H1 (cell line): ENCODE measurements at regions not wholly inside any gene's neighbourhood (a gene's known extent, or its start where the extent isn't known, plus 50 kb on each side); places are given as distances from the start of the nearest gene placed in this dataset.

Experiments
- CTCF ChIA-PET: fragments of 300-600 bp; sonication (Branson Sonifier 250); formaldehyde crosslinking; loops from one replicate; lab custom pipeline; 2021; ENCODE audit not compliant: partially characterized antibody; lab: Charles Lee
- POLR2A ChIA-PET: fragments of 300-600 bp; sonication (Branson Sonifier 250); formaldehyde crosslinking; loops from one replicate; lab custom pipeline; 2021; ENCODE audit warnings: inconsistent platforms; ENCODE audit not compliant: partially characterized antibody; lab: Charles Lee
- DNase-seq, 2 experiments: peaks; one replicate each; pipeline versions ENCODE4 v3.0.0 to v3.0.0-alpha.2; 2010 to 2022; ENCODE audit warnings: low spot score in 2 of 2, low read depth in 1 of 2, mixed read lengths in 1 of 2
- FAIRE-seq: peaks from 2 replicates; lab custom pipeline; 2011; peaks lifted over from hg19 to GRCh38; lab: Jason Lieb, UNC
- H2AFZ ChIP-seq: 2 replicates; pipeline ENCODE4 v1.8.1; 2012; ENCODE audit warnings: low read length, inconsistent platforms
- H2AK5ac ChIP-seq: 2 replicates; pipeline ENCODE4 v1.6.1; 2013; ENCODE audit warnings: low read depth, low read length
- H2BK120ac ChIP-seq: replicated peaks from 2 replicates; pipeline ENCODE3; 2013; ENCODE audit warnings: low read depth, low read length, inconsistent platforms
- H2BK12ac ChIP-seq: 2 replicates; pipeline ENCODE4 v1.6.1; 2013; ENCODE audit warnings: low read depth, low read length
- H2BK15ac ChIP-seq: 2 replicates; pipeline ENCODE4 v1.6.1; 2013; ENCODE audit warnings: low read length
- H2BK20ac ChIP-seq: 2 replicates; pipeline ENCODE4 v1.6.1; 2013; ENCODE audit warnings: low read length
- H2BK5ac ChIP-seq: 2 replicates; pipeline ENCODE4 v1.6.1; 2013; ENCODE audit warnings: low read depth, low read length
- H3K14ac ChIP-seq: 2 replicates; pipeline ENCODE4 v1.6.1; 2013; ENCODE audit warnings: inconsistent platforms; ENCODE audit not compliant: insufficient read length
- H3K18ac ChIP-seq: 2 replicates; pipeline ENCODE4 v1.6.1; 2013; ENCODE audit warnings: low read length; ENCODE audit errors: extremely low read depth
- H3K23ac ChIP-seq: 2 replicates; pipeline ENCODE4 v1.6.1; 2013; ENCODE audit warnings: inconsistent platforms; ENCODE audit not compliant: insufficient read length
- H3K23me2 ChIP-seq: 2 replicates; pipeline ENCODE4 v1.6.1; 2013; ENCODE audit warnings: low read depth, low read length
- H3K27ac ChIP-seq: 2 replicates; pipeline ENCODE4 v1.6.1; 2011; ENCODE audit warnings: low read depth, low read length, inconsistent platforms
- H3K27me3 ChIP-seq, 4 experiments: replicated peaks in 1 of 4; 1 replicate in 1 of 4; 2 replicates in 3 of 4; pipeline versions ENCODE4 v1.6.1 to v1.8.1; 2011 to 2013; ENCODE audit warnings: low read length in 3 of 4, mild to moderate bottlenecking in 3 of 4, inconsistent platforms in 2 of 4, mixed read lengths in 2 of 4, moderate library complexity in 1 of 4; ENCODE audit not compliant: control insufficient read depth in 3 of 4, insufficient read depth in 3 of 4; ENCODE audit errors: extremely low read depth in 1 of 4
- H3K36me3 ChIP-seq, 4 experiments: 2 replicates each; pipeline versions ENCODE4 v1.6.1 to v1.8.1; 2011 to 2013; ENCODE audit warnings: mild to moderate bottlenecking in 4 of 4, low read length in 3 of 4, moderate library complexity in 2 of 4, control low read depth in 1 of 4, inconsistent platforms in 1 of 4; ENCODE audit not compliant: insufficient read depth in 4 of 4, control insufficient read depth in 2 of 4
- H3K4ac ChIP-seq: replicated peaks from 2 replicates; pipeline ENCODE3; 2013; ENCODE audit warnings: low read length, low read depth, mixed read lengths, inconsistent platforms; ENCODE audit not compliant: insufficient read length
- H3K4me1 ChIP-seq, 4 experiments: replicated peaks in 1 of 4; 1 replicate in 1 of 4; 2 replicates in 3 of 4; pipeline versions ENCODE4 v1.6.1 to v1.8.1; 2011 to 2013; ENCODE audit warnings: low read length in 3 of 4, inconsistent platforms in 2 of 4, mixed read lengths in 1 of 4; ENCODE audit not compliant: insufficient read depth in 4 of 4, control insufficient read depth in 3 of 4
- H3K4me2 ChIP-seq, 2 experiments: 2 replicates each; pipeline versions ENCODE4 v1.6.1 to v1.8.1; 2011 to 2013; ENCODE audit warnings: low read depth in 2 of 2, low read length in 2 of 2, control low read depth in 1 of 2, inconsistent platforms in 1 of 2, mild to moderate bottlenecking in 1 of 2; ENCODE audit not compliant: insufficient read depth in 1 of 2
- H3K4me3 ChIP-seq, 4 experiments: fragments of 200-600, 300-600 bp in 1 of 4; sonication (generic), shearing (Covaris generic), sonication (Bioruptor Twin) in 1 of 4; 2 replicates each; pipeline versions ENCODE4 v1.5.1 to v1.8.1; 2011 to 2016; ENCODE audit warnings: low read length in 4 of 4, low read depth in 3 of 4, control low read depth in 2 of 4, inconsistent platforms in 2 of 4, mild to moderate bottlenecking in 2 of 4, mixed read lengths in 1 of 4, moderate library complexity in 1 of 4; ENCODE audit not compliant: insufficient read depth in 2 of 4; ENCODE audit errors: extremely low read depth in 1 of 4
- H3K56ac ChIP-seq: replicated peaks from 2 replicates; pipeline ENCODE3; 2013; ENCODE audit warnings: low read depth, mild to moderate bottlenecking, mixed read lengths, low read length, inconsistent platforms; ENCODE audit not compliant: insufficient read length
- H3K79me1 ChIP-seq: 2 replicates; pipeline ENCODE4 v1.6.1; 2013; ENCODE audit warnings: low read depth, low read length, control low read depth
- H3K79me2 ChIP-seq, 2 experiments: 2 replicates each; pipeline versions ENCODE4 v1.6.1 to v1.8.1; 2012 to 2013; ENCODE audit warnings: low read length in 2 of 2, mild to moderate bottlenecking in 2 of 2, inconsistent platforms in 1 of 2; ENCODE audit not compliant: insufficient read depth in 2 of 2, control insufficient read depth in 1 of 2
- H3K9ac ChIP-seq, 4 experiments: replicated peaks in 1 of 4; 1 replicate in 1 of 4; 2 replicates in 3 of 4; pipeline versions ENCODE4 v1.6.1 to v1.8.1; 2011 to 2013; ENCODE audit warnings: low read depth in 3 of 4, low read length in 3 of 4, control low read depth in 2 of 4, mild to moderate bottlenecking in 2 of 4, moderate library complexity in 2 of 4, inconsistent platforms in 1 of 4; ENCODE audit errors: extremely low read depth in 1 of 4
- H3K9me3 ChIP-seq, 2 experiments: 2 replicates each; pipeline versions ENCODE4 v1.6.1 to v1.8.1; 2012 to 2013; ENCODE audit warnings: mild to moderate bottlenecking in 2 of 2, moderate library complexity in 2 of 2, control low read depth in 1 of 2, inconsistent platforms in 1 of 2, low read depth in 1 of 2, low read length in 1 of 2, mixed read lengths in 1 of 2; ENCODE audit not compliant: insufficient read depth in 2 of 2
- H4K20me1 ChIP-seq, 2 experiments: replicated peaks in 1 of 2; 2 replicates each; pipeline versions ENCODE3 to v1.8.1; 2011 to 2013; ENCODE audit warnings: inconsistent platforms in 2 of 2, low read length in 2 of 2, mild to moderate bottlenecking in 1 of 2; ENCODE audit not compliant: insufficient read depth in 2 of 2, control insufficient read depth in 1 of 2
- H4K5ac ChIP-seq: 2 replicates; pipeline ENCODE4 v1.6.1; 2013; ENCODE audit warnings: low read length, low read depth, mixed read lengths, inconsistent platforms; ENCODE audit not compliant: insufficient read length
- H4K8ac ChIP-seq: 2 replicates; pipeline ENCODE4 v1.8.0; 2013; ENCODE audit warnings: mild to moderate bottlenecking, moderate library complexity, low read length, inconsistent platforms; ENCODE audit not compliant: insufficient read depth; ENCODE audit errors: extremely low read depth
- H4K91ac ChIP-seq: replicated peaks from 2 replicates; pipeline ENCODE3; 2013; ENCODE audit warnings: low read length, mixed read lengths, inconsistent platforms; ENCODE audit not compliant: insufficient read length
- BACH1 ChIP-seq: IDR thresholded peaks from 2 replicates; pipeline ENCODE4 v1.6.1; 2012; ENCODE audit warnings: low read length, improper control_type of control experiment
- CHD2 ChIP-seq: IDR thresholded peaks from 2 replicates; pipeline ENCODE4 v1.6.1; 2012; ENCODE audit warnings: low read length, improper control_type of control experiment
- CREB1 ChIP-seq: IDR thresholded peaks from 2 replicates; pipeline ENCODE4 v1.6.1; 2012; ENCODE audit warnings: inconsistent platforms
- MAFK ChIP-seq: IDR thresholded peaks from 2 replicates; pipeline ENCODE4 v1.6.1; 2012; ENCODE audit warnings: low read depth, mild to moderate bottlenecking, improper control_type of control experiment, low read length
- RAD21 ChIP-seq, 2 experiments: IDR thresholded peaks in 1 of 2; conservative IDR thresholded peaks in 1 of 2; 2 replicates each; pipeline ENCODE4 v1.6.1; 2011; ENCODE audit warnings: low read depth in 2 of 2, low read length in 2 of 2, improper control_type of control experiment in 1 of 2, inconsistent platforms in 1 of 2, mild to moderate bottlenecking in 1 of 2, moderate library complexity in 1 of 2
- TEAD4 ChIP-seq: IDR thresholded peaks from 2 replicates; pipeline ENCODE4 v1.6.1; 2012; ENCODE audit warnings: low read depth, low read length, inconsistent platforms, mixed read lengths
- USF2 ChIP-seq: IDR thresholded peaks from 2 replicates; pipeline ENCODE4 v1.6.1; 2011; ENCODE audit warnings: low read length, improper control_type of control experiment
- WGBS, 2 experiments: shearing (Covaris generic) in 1 of 2; methylation state at CpG; one replicate each; pipeline versions ENCODE4 v1.1.6 to v1.1.7; 2013 to 2015; ENCODE audit warnings: low lambda C conversion rate in 2 of 2, mixed read lengths in 2 of 2, inconsistent platforms in 1 of 2, low coverage in 1 of 2, missing lambda C conversion rate in 1 of 2; ENCODE audit not compliant: insufficient replicate concordance in 2 of 2, insufficient coverage in 1 of 2, insufficient read length in 1 of 2; ENCODE audit errors: extremely low coverage in 1 of 2, missing lambda C conversion rate in 1 of 2; 5-methylcytosine and 5-hydroxymethylcytosine counted together

- Histone ChIP-seq H2BK12ac (no peak overlapping the region), H3K23me2 (no peaks in the 10 kb centered on the region; the same call in 1 of the 2 replicates), H4K8ac (no peak overlapping the region), H3K9me3 (peaks cover 10 to 12% of the 10 kb centered on the region in 2 experiments; a peak in 2 of 4 replicates), H3K27me3 (no peaks in the 10 kb centered on the region; a peak in 1 of 7 replicates), H3K4me3 (no peak overlapping the region), H3K79me1 (no peaks in the 10 kb centered on the region), H3K9ac (no peak overlapping the region), H2AK5ac (no peak overlapping the region), H4K5ac (no peak overlapping the region), H3K4ac (no peak overlapping the region), H3K4me2 (no peak overlapping the region), H2BK120ac (no peak overlapping the region), H4K20me1 (no peaks in the 10 kb centered on the region), H3K56ac (no peak overlapping the region), H2AFZ (no peak overlapping the region), H2BK5ac (no peak overlapping the region)
- POLR2A ChIA-PET = no interaction called here
- CTCF ChIA-PET = interaction anchor here (0.7 kb wide), 1 partner anchor 101 kb away, joined by 3 read pairs; no protein-coding TSS in a partner anchor
- no peak for FAIRE-seq
- TF ChIP-seq MAFK (no peak), TEAD4 (no peak), RAD21 (IDR thresholded peaks at IDR 0.05 in 1 of 2, conservative IDR thresholded peaks at IDR 0.05 in 1 of 2; ENCODE audit: low read depth in 2 of 2, low read length in 2 of 2) (no peak), USF2 (no peak), CHD2 (no peak), BACH1 (no peak), CREB1 (no peak)
- TF ChIP-seq, all 59 proteins: peak for 0
- H2BK20ac ChIP-seq = no peak overlapping the region
- H3K79me2 ChIP-seq = no peaks in the 10 kb centered on the region
- H2BK15ac ChIP-seq = no peak overlapping the region
- H3K27ac ChIP-seq = no peak overlapping the region
- H3K4me1 ChIP-seq = no peaks in the 10 kb centered on the region
- no peak for DNase-seq
- H3K18ac ChIP-seq = no peak overlapping the region
- 96% methylated on average over 2 of the region's 2 CpGs; no CpG with 5 or more reads in 1 of the 2 experiments for WGBS, 2 experiments
- H3K23ac ChIP-seq = no peak overlapping the region
- no peaks in the 10 kb centered on the region for H3K36me3 ChIP-seq
- no peak overlapping the region for H4K91ac ChIP-seq
- no peak overlapping the region for H3K14ac ChIP-seq
Measured at GRCh38 chr14:30165255-30165654, 237.6 kb upstream of the PRKD1 start.
